NAMALWA (cell line): ENCODE measurements at regions not wholly inside any gene's neighbourhood (a gene's known extent, or its start where the extent isn't known, plus 50 kb on each side); places are given as distances from the start of the nearest gene placed in this dataset.
"Not testable (repeated sequence)": the region's sequence is repeated elsewhere in the genome, so short reads cannot be mapped to it uniquely, and the experiment has no call there.

Source experiments
- DNase-seq: peaks from one replicate; pipeline ENCODE4 v3.0.0-alpha.2; 2015; ENCODE audit warnings: low spot score

DNA sequence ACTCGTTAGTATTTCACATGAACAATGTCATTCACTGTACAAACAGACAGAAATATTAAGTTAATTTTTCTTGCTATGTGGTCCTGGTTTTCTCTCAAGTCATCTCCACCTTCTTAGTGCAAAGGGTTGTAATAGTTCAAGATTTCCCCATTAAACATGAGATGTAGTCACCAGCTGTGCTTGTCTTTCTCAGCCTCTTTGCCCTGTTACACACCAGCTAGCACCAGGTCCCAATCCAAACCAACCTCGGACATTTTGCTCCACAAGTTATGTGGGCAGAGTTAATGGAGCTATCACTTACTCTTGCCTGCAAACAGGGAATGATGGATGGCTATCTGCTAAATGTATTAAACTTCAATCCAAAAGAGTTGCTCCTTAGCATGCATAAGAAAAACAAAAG is 328.1 kb downstream of the TLE1 start:
- no peak for DNase-seq

DNA sequence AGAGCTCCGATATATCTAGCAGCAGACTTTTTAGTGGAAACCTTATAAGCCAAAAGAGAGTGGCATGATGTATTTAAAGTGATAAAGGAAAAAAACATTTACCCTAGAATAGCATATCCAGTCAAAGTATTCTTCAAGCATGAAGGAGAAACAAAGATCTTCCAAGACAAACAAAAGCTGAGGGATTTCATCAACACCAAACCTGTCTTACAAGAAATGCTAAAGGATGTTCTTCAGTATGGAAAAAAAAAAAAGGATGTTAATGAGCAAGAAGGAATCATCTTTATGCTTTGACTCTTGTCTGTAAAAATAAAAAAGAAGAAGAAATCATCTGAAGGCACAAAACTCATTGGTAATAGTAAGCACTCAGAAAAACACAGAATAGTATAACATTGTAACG is 338.2 kb downstream of the TLE1 start:
- no peak for DNase-seq

DNA sequence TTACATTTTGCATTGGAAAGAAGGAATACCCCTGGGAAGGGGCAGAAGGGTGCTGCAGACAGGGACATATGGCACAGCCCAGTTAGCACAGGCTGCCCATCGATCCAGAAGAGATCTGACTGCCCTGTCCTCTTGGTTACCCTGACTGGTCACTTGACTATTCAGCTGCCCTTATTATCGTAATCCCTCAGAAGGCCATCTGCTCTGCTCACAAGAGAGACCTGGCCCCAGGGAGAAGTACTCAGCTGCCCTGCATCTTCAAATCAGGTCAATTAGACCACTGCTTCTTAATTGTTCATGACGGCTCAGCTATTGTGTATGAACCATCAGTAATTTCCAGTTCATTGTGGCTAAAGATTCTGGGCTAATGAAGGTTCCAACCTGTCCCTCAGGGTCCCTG is 345.0 kb downstream of the TLE1 start:
- DNase-seq = no peak

DNA sequence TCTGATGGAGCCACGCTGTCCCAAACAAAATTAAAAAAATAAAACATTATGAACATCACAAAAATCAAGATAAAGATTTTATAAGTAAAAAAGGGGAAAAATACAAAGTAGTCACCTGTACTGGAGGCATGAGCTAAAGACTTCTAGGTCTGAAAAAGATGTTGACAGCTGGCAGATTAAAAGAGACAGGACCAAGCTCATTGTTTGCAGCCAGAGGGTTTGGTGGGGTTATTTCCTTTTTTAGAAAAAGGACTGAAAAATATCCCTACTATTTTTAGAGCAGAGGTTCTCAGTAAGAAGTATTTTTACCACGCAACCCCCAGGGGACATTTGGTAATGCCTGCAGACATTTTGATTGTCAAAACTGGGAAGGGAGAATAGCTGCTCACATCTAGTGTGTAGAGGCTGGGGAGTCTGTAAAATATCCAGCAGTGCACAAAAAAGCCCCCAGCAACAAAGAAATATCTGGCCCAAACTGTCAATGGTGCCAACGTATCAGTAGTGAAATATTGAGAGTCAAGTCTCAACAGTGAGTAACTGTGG is 353.4 kb downstream of the TLE1 start:
- DNase-seq = no peak

DNA sequence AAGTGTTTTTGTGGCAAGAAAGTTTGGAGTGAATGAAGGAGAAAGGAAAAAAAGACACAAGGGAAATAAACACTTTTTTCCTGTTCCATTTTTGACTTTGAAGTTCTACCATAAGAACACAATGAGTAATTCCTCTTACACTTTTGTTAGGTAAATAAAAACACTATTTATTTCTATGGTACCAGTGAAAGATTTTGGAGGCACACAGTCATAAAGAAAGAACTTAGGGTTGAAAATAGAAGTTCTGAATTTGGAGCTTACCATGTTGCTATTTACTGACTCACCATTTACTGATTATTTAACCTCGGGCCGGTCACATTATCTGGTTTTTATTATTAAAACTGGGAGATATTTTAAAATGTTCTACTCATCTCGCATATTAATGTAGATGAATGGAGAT is 367.8 kb downstream of the TLE1 start:
- DNase-seq = no peak

DNA sequence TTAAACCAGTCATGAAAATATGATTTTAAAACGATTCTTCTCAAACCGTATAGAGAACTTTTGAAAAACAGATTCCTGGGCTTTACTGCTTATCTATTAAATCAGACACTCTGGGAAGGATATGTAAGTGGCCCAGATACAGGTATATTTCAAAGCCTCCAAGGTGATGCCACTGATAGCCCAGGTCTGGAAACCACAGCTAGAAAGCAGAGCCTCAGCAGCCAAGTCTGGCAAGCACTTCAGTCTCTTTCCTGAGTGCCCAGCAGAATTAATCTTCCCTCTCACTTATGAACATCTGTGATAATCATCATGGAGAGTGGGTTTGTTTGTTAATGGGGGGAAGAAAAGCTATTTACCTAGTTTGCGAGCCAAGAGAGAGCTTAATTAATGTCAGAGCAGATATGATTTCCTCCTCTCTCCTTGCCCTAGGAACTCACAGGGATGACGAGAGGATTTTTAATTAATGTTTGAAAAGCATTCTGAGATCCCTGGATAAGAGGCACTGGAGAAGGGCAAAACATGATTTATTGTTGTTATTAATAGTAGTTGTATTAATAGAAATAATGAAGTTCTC is 368.4 kb downstream of the TLE1 start:
- no peak for DNase-seq

DNA sequence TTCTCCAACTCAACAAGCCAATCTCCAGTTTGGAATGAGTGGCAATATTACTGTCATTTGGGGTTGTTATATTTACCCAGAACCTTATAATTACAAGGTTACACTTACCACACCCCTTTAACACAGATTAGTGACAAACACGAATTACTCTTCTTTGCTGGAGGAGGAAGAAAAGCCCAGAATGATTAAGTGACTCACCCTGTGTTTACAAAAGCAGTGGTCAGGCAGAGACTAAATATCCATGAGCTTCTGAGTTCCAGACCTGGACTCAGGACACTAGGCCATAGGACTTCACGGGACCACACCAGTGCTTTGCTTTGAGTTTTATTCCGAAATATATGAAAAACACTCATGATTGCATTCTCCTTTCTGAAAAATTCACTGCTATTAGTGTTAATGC is 370.8 kb downstream of the TLE1 start:
- no peak for DNase-seq

DNA sequence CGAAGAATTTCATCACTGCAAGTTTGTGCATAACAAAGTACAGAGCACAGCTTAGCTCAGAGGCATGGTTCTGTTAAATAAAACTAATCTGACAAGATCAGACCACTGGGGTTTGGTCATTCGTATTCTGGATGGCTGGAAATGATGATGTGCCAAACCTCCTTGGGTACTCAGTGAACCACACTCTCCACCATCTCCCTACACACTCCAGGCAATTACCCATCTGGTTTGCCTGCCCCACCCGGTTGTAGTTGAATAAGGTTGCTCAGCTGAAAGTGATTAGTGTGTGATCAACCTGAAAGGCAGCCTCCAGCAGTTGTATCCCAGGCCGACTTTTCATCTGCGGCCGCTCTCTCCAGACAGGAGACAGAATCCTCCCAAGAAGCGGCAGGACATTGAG is 371.4 kb downstream of the TLE1 start:
- no peak for DNase-seq

DNA sequence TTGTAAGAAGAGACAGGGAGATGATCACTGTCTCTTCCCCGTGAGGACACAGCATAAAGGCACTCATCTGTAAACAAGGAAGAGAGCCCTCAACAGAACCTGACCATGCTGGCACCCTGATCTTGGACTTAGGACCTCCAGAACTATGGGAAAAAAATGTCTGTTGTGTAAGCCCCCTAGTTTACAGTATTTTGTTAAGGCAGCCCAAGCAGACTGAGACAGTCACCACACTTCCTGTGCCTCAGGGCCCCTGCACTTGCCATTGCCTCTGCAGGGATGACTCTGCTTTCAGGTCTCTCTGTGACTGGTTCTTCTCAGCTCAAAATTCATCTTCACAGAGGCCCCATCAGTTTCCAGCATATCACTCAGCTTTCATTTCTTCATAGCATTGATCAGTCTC is 372.1 kb downstream of the TLE1 start:
- no peak for DNase-seq

DNA sequence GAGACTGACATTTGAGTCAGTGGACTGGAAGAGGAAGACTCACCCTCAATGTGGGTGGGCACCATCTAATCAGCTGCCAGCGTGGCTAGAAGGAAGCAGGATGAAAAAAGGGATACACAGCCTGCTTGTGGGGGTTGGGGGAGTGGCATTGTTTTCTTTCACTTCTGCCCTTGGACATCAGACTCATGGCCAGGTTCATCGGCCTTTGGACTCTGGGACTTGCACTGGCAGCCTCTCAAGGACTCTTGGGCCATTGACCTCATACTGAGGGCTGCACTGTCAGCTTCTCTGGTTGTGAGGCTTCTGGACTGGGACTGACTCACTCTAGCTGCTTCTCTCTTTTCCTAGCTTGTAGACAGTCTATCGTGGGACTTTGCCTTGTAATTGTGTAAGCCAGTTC is 374.9 kb downstream of the TLE1 start:
- no peak for DNase-seq

DNA sequence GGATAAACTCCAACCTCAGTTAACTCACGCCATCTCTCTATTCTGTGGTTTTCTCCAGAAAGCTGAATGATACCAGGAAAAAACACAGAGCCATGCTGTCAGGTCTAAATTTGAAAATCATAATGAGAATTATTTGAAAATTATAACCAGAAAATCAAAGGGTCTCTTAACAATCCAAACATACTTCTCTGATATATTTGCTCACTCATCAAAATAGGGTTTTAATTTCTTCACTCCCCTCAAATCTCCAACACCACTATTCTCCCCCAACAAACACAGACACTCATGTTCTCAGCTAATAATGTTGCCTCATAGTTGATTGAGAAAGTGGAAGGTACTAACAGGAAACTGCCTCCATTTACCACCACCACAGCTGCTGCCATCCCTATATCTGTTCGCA is 375.5 kb downstream of the TLE1 start:
- DNase-seq = no peak

DNA sequence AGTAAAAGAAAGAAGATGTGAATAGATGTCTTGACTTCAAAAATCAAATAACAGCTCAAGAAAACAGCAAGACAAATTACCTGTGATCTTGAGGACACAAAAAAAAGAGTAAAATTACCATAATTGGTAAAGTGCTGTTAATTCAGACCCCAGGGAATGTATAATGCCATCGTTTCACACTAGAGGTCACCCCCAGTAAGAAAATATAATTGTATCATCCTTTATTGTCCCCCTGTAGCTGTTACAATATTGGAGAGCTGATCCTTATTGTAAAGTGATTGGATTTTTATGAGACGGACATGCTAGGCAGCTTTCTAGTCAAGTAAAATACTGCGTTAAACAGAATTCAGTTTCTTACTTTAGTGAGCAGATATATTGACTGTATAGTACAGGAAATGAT is 377.0 kb downstream of the TLE1 start:
- DNase-seq = no peak

DNA sequence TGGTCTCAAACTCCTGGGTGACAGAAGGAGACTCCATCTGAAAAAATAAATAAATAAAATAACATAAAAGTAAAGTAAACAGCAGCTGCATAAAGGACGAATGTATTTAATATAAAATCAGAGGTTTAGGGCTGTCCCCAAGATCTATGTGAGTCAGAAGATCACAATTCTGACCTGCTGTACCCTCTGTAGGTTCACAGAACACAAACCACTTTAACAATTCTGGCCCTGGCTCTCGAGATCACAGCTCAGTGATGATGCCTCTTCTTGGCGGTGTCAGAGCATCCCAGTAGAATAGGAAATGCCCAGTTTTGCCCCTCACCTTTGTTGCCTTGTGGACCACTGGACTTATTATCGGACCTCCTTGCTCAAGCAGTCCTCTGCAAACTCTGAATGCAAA is 380.9 kb downstream of the TLE1 start:
- no peak for DNase-seq

DNA sequence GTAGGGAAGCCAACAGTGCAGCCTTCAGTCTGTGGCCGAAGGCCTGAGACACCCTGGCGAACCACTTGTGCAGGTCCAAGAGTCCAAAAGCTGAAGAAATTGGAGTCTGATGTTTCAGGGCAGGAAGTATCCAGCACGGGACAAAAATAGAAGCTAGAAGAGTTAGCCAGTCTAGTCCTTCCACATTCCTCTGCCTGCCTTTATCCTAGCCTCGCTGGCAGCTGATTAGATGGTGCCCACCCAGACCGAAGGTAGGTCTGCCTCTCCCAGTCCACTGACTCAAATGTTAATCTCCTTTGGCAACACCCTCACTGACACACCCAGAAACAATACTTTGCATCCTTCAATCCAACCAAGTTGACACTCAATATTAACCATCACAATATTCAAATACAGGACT is 381.6 kb downstream of the TLE1 start:
- not testable (repeated sequence) for DNase-seq

DNA sequence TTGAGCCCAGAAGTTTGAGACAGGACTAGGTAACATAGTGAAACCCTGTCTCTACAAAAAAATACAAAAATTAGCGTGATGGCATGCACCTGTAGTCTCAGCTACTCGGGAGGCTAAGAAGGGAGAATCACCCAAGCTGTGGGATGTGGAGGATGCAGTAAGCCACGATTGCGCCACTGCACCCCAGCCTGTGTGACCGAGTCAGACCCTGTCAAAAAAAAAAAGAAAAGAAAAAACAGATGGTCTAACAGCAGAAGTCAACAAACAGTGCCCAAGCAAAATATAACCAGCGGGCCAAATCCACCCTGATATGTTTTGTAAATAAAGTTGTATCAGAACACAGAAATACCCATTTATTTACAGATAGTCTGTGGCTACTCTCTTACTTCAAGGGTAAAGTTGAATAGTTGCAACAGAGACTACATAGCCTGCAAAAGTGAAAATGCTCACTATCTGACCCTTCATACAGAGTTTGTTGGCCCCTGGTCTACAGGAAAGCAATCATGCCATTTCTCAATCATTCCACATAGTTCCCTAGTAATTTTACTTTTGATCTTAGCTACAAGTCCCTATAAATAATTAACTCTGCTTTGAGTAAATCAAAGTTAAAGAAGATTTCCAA is 383.7 kb downstream of the TLE1 start:
- DNase-seq = no peak

DNA sequence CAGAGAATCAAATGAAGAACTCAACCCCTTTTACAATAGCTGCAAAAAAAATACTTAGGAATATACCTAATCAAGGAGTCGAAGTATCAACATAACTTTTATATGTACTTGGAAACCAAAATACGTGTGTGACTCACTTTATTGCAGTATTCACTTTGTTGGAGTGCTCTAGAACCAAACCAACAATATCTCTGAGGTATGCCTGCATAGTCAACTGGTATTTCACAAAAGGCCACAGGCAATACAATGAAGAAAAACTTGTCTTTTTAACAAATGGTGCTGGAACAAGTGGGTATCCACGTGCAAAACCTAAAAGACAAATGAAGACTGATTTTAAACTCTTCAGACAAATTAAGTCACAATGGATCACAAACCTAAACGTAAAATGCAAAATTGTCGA is 385.7 kb downstream of the TLE1 start:
- no peak for DNase-seq

DNA sequence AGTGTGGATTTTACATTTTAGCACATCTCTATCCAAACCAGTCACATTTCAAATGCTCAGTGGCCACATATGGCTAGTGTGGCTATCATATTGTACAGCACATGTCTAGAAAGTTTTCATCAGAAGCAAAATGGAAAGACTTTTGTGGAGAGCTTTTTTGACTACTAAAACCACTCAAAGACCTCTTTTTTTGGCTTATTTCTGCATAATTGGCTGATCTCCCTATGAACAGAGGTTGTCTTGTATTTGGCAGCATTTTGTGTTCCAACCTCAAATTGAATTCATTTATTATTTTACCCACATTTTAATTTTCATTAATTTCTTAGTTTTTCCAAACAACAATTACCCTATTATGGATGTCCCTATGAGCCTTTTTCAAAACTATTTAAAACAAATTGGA is 395.7 kb downstream of the TLE1 start:
- no peak for DNase-seq

DNA sequence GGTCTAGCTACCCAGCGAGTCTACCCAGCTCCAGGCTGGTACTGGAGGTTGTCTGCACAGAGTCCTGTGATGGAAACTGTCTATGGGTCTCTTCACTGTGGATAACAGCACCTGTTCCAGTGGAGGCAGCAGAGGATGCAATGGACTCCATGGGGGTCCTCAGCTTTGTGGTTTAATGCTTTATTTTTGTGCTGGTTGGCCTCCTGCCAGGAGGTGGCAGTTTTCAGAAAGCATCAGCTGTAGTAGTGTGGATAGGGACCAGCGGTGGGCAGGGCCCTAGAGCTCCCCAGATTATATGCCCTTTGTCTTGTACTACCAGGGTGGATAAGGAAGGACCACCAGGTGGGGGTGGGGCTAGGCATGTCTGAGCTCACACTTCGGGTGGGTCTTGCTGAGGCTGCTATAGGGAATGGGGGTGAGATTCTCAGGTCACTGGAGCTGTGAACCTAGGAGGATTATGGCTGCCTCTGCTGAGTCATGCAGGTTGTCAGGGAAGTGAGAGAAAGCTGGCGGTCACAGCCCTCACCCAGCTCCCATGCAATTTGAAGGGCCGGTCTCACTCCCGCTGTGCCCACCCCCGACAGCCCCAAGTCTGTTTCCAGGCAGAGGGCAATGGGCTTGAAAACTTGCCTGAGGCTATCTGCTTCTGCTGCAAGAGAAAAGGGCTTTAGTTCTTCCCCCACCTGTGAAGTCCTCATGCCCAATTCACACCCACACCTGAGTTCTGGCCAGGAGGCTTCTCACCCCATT is 397.1 kb downstream of the TLE1 start:
- DNase-seq = no peak

DNA sequence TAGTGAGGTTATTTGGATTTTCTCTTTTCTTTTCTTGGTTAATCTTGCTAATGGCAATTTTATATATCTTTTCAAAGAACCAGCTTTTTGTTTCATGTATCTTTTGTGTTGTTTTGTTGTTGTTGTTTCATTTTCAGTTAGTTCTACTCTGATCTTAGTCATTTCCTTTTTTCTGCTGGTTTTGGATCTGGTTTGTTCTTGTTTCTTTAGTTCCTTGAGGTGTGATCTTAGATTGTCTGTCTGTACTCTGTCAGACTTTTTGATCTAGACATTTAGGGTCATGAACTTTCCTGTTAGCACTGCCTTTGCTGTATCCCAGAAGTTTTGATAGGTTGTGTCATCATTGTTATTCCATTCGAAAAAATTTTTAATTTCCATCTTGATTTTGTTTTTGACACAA is 399.7 kb downstream of the TLE1 start:
- no peak for DNase-seq

DNA sequence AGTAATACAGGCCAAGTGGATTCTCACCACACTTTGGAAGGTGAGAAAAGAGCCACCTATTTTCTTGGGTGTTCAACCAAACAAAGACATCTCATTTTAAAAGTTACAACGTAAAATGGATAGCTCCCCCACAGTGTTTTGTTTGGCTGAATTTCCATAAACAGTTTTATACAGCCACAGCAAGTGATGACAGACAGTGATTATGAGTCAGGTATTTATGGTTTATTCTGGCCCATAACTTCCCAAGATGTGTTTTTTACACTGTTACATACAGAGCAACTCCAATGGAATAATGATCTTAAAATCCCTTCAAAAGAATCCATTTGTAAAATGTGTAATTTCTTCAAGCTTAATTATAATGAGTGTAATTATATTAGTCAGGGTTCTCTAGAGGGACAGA is 421.3 kb downstream of the TLE1 start:
- DNase-seq = no peak

DNA sequence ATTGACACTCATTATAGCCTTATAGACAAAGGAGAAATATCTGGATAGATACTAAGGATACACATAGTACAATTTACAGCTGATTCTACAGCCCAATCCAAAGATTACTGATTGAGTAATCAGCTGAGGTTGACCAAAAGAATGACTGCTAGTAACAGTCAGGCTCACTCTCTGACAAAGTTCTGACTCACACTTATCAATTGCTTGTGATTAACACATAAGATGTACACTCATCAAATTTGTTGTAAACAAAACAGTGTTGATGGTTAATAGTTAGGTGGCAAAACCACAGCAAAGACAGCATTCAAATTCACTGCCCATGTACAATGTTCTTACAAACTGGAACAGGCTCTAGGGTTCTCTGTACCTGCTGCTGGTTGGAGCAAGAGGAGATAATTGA is 422.7 kb downstream of the TLE1 start:
- no peak for DNase-seq

DNA sequence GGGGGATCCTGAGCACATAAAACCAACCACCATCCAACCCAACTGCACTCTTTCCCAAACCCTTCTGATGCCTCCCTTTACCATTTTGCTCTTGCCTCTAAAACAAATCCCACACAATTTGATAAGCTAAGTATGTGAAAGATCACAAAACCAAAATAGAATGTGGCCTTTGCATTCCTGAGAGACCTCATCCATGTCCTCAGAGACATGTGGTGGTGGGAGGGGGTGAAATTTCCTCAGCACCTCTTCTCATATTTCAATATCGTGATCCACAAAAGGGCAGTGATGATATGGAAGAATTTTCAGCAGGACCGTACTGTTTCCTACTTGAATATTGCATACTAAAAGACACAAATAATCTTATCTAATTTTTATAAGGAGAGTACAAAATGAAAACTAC is 423.3 kb downstream of the TLE1 start:
- DNase-seq = no peak

DNA sequence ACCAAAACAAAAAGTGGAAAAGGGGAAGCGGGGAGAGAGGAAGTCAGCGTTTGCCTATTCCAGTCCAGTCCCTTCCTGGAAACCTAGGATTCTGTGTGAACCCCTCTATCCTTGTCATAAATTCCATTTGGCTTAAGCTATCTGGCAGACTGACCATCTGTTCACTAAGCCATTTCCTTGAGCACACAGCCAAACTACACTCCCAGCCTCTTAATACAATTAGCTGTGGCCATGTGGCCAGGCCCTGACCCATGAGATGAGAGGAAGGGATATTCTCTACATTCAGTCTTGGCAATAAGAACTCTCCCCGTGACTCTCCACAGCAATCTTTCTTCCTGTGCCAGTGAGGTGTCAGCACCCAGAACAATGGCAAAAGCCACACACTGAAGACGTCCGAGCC is 424.8 kb downstream of the TLE1 start:
- DNase-seq = no peak

DNA sequence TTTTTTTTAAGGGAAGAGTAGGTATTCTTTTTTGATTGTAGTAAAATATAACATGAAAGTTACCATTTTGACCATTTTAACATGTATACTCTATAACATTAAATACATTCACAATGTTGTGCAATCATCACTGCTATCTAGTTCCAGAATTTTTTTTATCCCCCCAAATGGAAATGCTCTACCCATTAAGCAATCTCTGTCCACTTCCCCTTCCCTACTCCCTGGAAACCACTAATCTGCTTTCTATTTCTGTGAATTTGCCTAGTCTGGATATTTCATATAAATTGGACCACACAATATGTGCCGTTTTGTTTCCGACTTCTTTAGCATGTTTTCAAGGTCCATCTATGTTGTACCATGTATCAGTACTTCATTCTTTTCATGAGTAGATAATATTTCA is 429.5 kb downstream of the TLE1 start:
- no peak for DNase-seq
